HFF-Myc (cell line): ENCODE measurements at regions not wholly inside any gene's neighbourhood (a gene's known extent, or its start where the extent isn't known, plus 50 kb on each side); places are given as distances from the start of the nearest gene placed in this dataset.

Experiments used
- DNase-seq: peaks from one replicate; pipeline ENCODE4 v3.0.0-alpha.2; 2011; ENCODE audit warnings: low read depth; ENCODE audit errors: extremely low read depth
- H3K4me3 ChIP-seq: replicated peaks from 2 replicates; pipeline ENCODE4 v1.5.1; 2011; ENCODE audit warnings: low read depth, mild to moderate bottlenecking, control low read depth, low read length
- CTCF ChIP-seq: IDR thresholded peaks from 2 replicates; pipeline ENCODE4 v1.5.1; 2012; ENCODE audit warnings: mild to moderate bottlenecking, low read depth, low read length, control low read depth; ENCODE audit errors: missing control alignments

GRCh38 chr10:110355141-110355831 is 50.6 kb upstream of the SMNDC1 start:
- TF ChIP-seq CTCF: no peak
- DNase-seq: no peak
- no peak overlapping the region for H3K4me3 ChIP-seq

- DNase-seq: no peak
- no peak overlapping the region for H3K4me3 ChIP-seq
- TF ChIP-seq CTCF: no peak
Measured at GRCh38 chr10:110355922-110356627, 51.4 kb upstream of the SMNDC1 start.

GRCh38 chr10:110356628-110357245 is 52.0 kb upstream of the SMNDC1 start:
- TF ChIP-seq CTCF: no peak
- no peak overlapping the region for H3K4me3 ChIP-seq
- no peak for DNase-seq

GRCh38 chr10:110357252-110357780 is 52.6 kb upstream of the SMNDC1 start:
- no peak for TF ChIP-seq CTCF
- DNase-seq: peak; percentile 56
- H3K4me3 ChIP-seq: no peak overlapping the region

GRCh38 chr10:110357871-110358270 is 53.2 kb upstream of the SMNDC1 start:
- no peak for TF ChIP-seq CTCF
- DNase-seq: no peak

GRCh38 chr10:110358278-110358677 is 53.6 kb upstream of the SMNDC1 start:
- no peak overlapping the region for H3K4me3 ChIP-seq
- no peak for DNase-seq
- no peak for TF ChIP-seq CTCF

More at GRCh38 chr10:110357871-110358270, 53.2 kb upstream of the SMNDC1 start:
- H3K4me3 ChIP-seq: no peak overlapping the region
